K562 (cell line): ENCODE measurements at regions not wholly inside any gene's neighbourhood (a gene's known extent, or its start where the extent isn't known, plus 50 kb on each side); places are given as distances from the start of the nearest gene placed in this dataset.

ENCODE experiments used
- ATAC-seq: fragments of 200-7000 bp; cut with Tn5 transposase; 3 replicates; pipeline ENCODE4 v1.9.1; 2020; ENCODE audit warnings: moderate library complexity
- BruUV-seq: library from RNA; stranded (reverse); fragments of 400-500 nt; replicated peaks from 2 replicates; lab custom pipeline; 2021; lab: Mats Ljungman, UMichigan
- CTCF ChIA-PET: fragments of 300-600 bp; formaldehyde crosslinking; extraction: SDS; loops from one replicate; lab custom pipeline; 2021; ENCODE audit warnings: low intra/inter-chr PET ratio; lab: Yijun Ruan, JAX
- POLR2A ChIA-PET: fragments of 300-600, 350-650 bp; sonication (Branson Sonifier 250); formaldehyde crosslinking; extraction: SDS; loops from one replicate; lab custom pipeline; 2021; ENCODE audit warnings: antibody characterized with exemption, inconsistent platforms; lab: Yijun Ruan, JAX
- DNase-seq, 4 experiments: peaks; one replicate each; pipeline versions ENCODE4 v3.0.0 to v3.0.0-alpha.2; 2011 to 2018; ENCODE audit warnings: low spot score in 3 of 4, mixed read lengths in 3 of 4; ENCODE audit errors: extremely low read depth in 1 of 4
- FAIRE-seq: peaks from 2 replicates; lab custom pipeline; 2011; peaks lifted over from hg19 to GRCh38; lab: Jason Lieb, UNC
- H2AFZ ChIP-seq: 2 replicates; pipeline ENCODE4 v1.6.0; 2011; ENCODE audit warnings: low read depth, low read length, control low read depth, inconsistent platforms
- H3K27ac ChIP-seq: fragments of 200-600 bp; 3 replicates; pipeline ENCODE4 v1.8.0; 2011; ENCODE audit warnings: low read depth, mild to moderate bottlenecking, control low read depth, inconsistent platforms, low read length, moderate library complexity, mixed read lengths; ENCODE audit errors: extremely low read depth
- H3K27me3 ChIP-seq, 2 experiments: fragments of 300-600 bp in 1 of 2; 2 replicates in 1 of 2; 3 replicates in 1 of 2; pipeline versions ENCODE4 v1.6.0 to v1.8.0; 2011; ENCODE audit warnings: inconsistent platforms in 2 of 2, low read length in 2 of 2, mild to moderate bottlenecking in 1 of 2, mixed read lengths in 1 of 2, moderate library complexity in 1 of 2; ENCODE audit not compliant: control insufficient read depth in 2 of 2, insufficient read depth in 2 of 2
- H3K36me3 ChIP-seq: fragments of 300-600 bp; 3 replicates; pipeline ENCODE4 v1.8.0; 2011; ENCODE audit warnings: mild to moderate bottlenecking, low read length, inconsistent platforms; ENCODE audit not compliant: control insufficient read depth, insufficient read depth
- H3K4me1 ChIP-seq, 2 experiments: fragments of 200-600 bp in 1 of 2; replicated peaks in 1 of 2; 2 replicates in 1 of 2; 3 replicates in 1 of 2; pipeline versions ENCODE4 v1.5.1 to v1.8.0; 2011; ENCODE audit warnings: inconsistent platforms in 2 of 2, low read length in 2 of 2, mild to moderate bottlenecking in 1 of 2, mixed read lengths in 1 of 2, moderate library complexity in 1 of 2; ENCODE audit not compliant: control insufficient read depth in 2 of 2, insufficient read depth in 2 of 2
- H3K4me2 ChIP-seq: 2 replicates; pipeline ENCODE4 v1.6.1; 2011; ENCODE audit warnings: low read length, control low read depth, inconsistent platforms, mixed read lengths; ENCODE audit not compliant: insufficient read depth
- H3K4me3 ChIP-seq: fragments of 200-600 bp; sonication (generic), shearing (Covaris generic); 2 replicates; pipeline ENCODE4 v1.5.1; 2016; ENCODE audit warnings: control low read depth, inconsistent platforms
- H3K79me2 ChIP-seq: fragments of 200-600 bp; 3 replicates; pipeline ENCODE4 v1.8.0; 2011; ENCODE audit warnings: low read length, inconsistent platforms; ENCODE audit not compliant: control insufficient read depth, insufficient read depth
- H3K9ac ChIP-seq, 2 experiments: 2 replicates each; pipeline versions ENCODE4 v1.6.0 to v1.6.1; 2011; ENCODE audit warnings: low read depth in 2 of 2, low read length in 2 of 2, control low read depth in 1 of 2, inconsistent platforms in 1 of 2, mild to moderate bottlenecking in 1 of 2, mixed read lengths in 1 of 2; ENCODE audit not compliant: insufficient read depth in 1 of 2
- H3K9me1 ChIP-seq: one replicate; pipeline ENCODE4 v1.6.0; 2011; ENCODE audit warnings: inconsistent platforms, mild to moderate bottlenecking, low read length, moderate library complexity; ENCODE audit not compliant: control insufficient read depth, insufficient read depth
- H3K9me3 ChIP-seq: replicated peaks from 2 replicates; pipeline ENCODE4 v1.5.1; 2011; ENCODE audit warnings: low read depth, low read length, inconsistent platforms; ENCODE audit not compliant: control insufficient read depth, insufficient read depth
- H4K20me1 ChIP-seq: replicated peaks from 2 replicates; pipeline ENCODE4 v1.6.1; 2011; ENCODE audit warnings: low read length, inconsistent platforms, mixed read lengths; ENCODE audit not compliant: control insufficient read depth, insufficient read depth
- CBFA2T2 ChIP-seq: fragments of 450-650 bp; conservative IDR thresholded peaks from 2 replicates; pipeline ENCODE4 v1.6.1; 2017; ENCODE audit warnings: mild to moderate bottlenecking
- ELK3 ChIP-seq: fragments of 450-650 bp; formaldehyde crosslinking; IDR thresholded peaks from 2 replicates; pipeline ENCODE4 v1.4.0; 2020; ENCODE audit warnings: mild to moderate bottlenecking
- ESRRA ChIP-seq: fragments of 450-650 bp; IDR thresholded peaks from 2 replicates; pipeline ENCODE4 v1.6.1; 2014; ENCODE audit warnings: low read depth, mild to moderate bottlenecking, moderate library complexity, borderline replicate concordance
- HCFC1 ChIP-seq: IDR thresholded peaks from 2 replicates; pipeline ENCODE4 v1.6.1; 2012; ENCODE audit warnings: low read depth, low read length, improper control_type of control experiment
- HOXB6 ChIP-seq: fragments of 250-450 bp; sonication (Bioruptor Pico); IDR thresholded peaks from 2 replicates; pipeline ENCODE4 v1.5.1; 2022; ENCODE audit warnings: mild to moderate bottlenecking, borderline replicate concordance
- LCOR ChIP-seq: sonication (generic); formaldehyde crosslinking; IDR thresholded peaks from 2 replicates; pipeline ENCODE4 v1.8.0; 2022; ENCODE audit warnings: mild to moderate bottlenecking, missing genetic modification reagents
- MCM7 ChIP-seq, 2 experiments: fragments of 450-650 bp; IDR thresholded peaks; 2 replicates each; pipeline ENCODE4 v1.6.1; 2016 to 2018
- RHOXF2B ChIP-seq: fragments of 250-450 bp; sonication (Bioruptor Pico); conservative IDR thresholded peaks from 2 replicates; pipeline ENCODE4 v1.5.1; 2021
- TEAD4 ChIP-seq, 2 experiments: sonication (generic) in 1 of 2; formaldehyde crosslinking in 1 of 2; IDR thresholded peaks; 2 replicates each; pipeline versions ENCODE4 v1.6.1 to v1.8.0; 2012 to 2022; ENCODE audit warnings: borderline replicate concordance in 1 of 2, inconsistent platforms in 1 of 2, low read length in 1 of 2, mild to moderate bottlenecking in 1 of 2, missing genetic modification reagents in 1 of 2
- ZNF197 ChIP-seq: fragments of 200-800 bp; sonication (Bioruptor generic); IDR thresholded peaks from 2 replicates; pipeline ENCODE4 v1.6.1; 2016; ENCODE audit warnings: low read depth, missing genetic modification characterization, missing compliant biosample characterization
- ZNF280B ChIP-seq: fragments of 250-450 bp; sonication (Bioruptor Pico); IDR thresholded peaks from 2 replicates; pipeline ENCODE4 v1.5.1; 2021; ENCODE audit warnings: mild to moderate bottlenecking
- ZNF830 ChIP-seq: fragments of 250-450 bp; sonication (Bioruptor Pico); IDR thresholded peaks from 2 replicates; pipeline ENCODE4 v1.5.0; 2021; ENCODE audit warnings: mild to moderate bottlenecking
- WGBS: fragments of 100-300 bp; shearing (Covaris generic); methylation state at CpG from one replicate; pipeline ENCODE4 v1.1.6; 2016; ENCODE audit warnings: low coverage, mixed read lengths; ENCODE audit not compliant: insufficient coverage; ENCODE audit errors: missing lambda C conversion rate; 5-methylcytosine and 5-hydroxymethylcytosine counted together
- in situ Hi-C: fragments of 300-500 bp; cut with MboI; formaldehyde crosslinking; loops from 4 replicates; pipeline ENCODE4 v1.15.0; 2018; ENCODE audit warnings: inconsistent platforms, mixed read lengths
- intact Hi-C: fragments of 100-400 bp; cut with micrococcal nuclease; formaldehyde crosslinking; loops from 2 replicates; pipeline ENCODE4 v1.14.2; 2022

- ChIA-PET POLR2A (no interaction called here), CTCF (no interaction called here)
- BruUV-seq: no TSS peak
- TF ChIP-seq CBFA2T2: no peak
- no peak for TF ChIP-seq ZNF830 (CRISPR knock-in tag)
- TF ChIP-seq LCOR (CRISPR knock-in tag): no peak
- TF ChIP-seq HOXB6 (CRISPR knock-in tag): no peak
- no peak for TF ChIP-seq MCM7 (IDR thresholded peaks at IDR 0.05)
- TF ChIP-seq TEAD4 (IDR thresholded peaks at IDR 0.05; ENCODE audit: low read length): no peak
- no peak for TF ChIP-seq TEAD4 (CRISPR knock-in tag; IDR thresholded peaks at IDR 0.05; ENCODE audit: borderline replicate concordance)
- TF ChIP-seq ESRRA: no peak
- TF ChIP-seq HCFC1: no peak
- TF ChIP-seq ELK3: no peak
- TF ChIP-seq ZNF197 (CRISPR knock-in tag): no peak
- no peak for TF ChIP-seq ZNF280B (CRISPR knock-in tag)
- TF ChIP-seq RHOXF2B (CRISPR knock-in tag): no peak
- Histone ChIP-seq H3K27ac (no peak overlapping the region), H3K9ac (no peak overlapping the region), H3K79me2 (no peaks in the 10 kb centered on the region), H4K20me1 (no peaks in the 10 kb centered on the region), H3K27me3 (no peaks in the 10 kb centered on the region), H3K9me1 (no peaks in the 10 kb centered on the region), H3K9me3 (no peaks in the 10 kb centered on the region), H3K4me2 (no peak overlapping the region), H3K4me3 (no peak overlapping the region), H3K36me3 (no peaks in the 10 kb centered on the region), H3K4me1 (no peaks in the 10 kb centered on the region), H2AFZ (no peak overlapping the region)
- ATAC-seq (no peak), FAIRE-seq (no peak), DNase-seq (no peak)
- in situ Hi-C loops: no loop called here
- intact Hi-C loops: no loop called here
- WGBS: 0% methylated on average over 2 of the region's 2 CpGs
Measured at GRCh38 chr17:71937914-71938313, 182.9 kb upstream of the SOX9 start.
